Heart left ventricle (tissue), 13 donors: ENCODE measurements at regions not wholly inside any gene's neighbourhood (a gene's known extent, or its start where the extent isn't known, plus 50 kb on each side); places are given as distances from the start of the nearest gene placed in this dataset.

Source experiments
- CTCF ChIP-seq, 12 donors: fragments of 200-600 bp; sonication (generic) in 4 of 12; IDR thresholded peaks; one replicate each; pipeline versions ENCODE4 v1.5.0 to v1.8.0; 2018 to 2022; ENCODE audit warnings: antibody characterized with exemption in 12 of 12, mild to moderate bottlenecking in 5 of 12
- POLR2A ChIP-seq, 2 donors: fragments of 450-650 bp; IDR thresholded peaks; one replicate each; pipeline ENCODE4 v1.6.1; 2017; ENCODE audit warnings: antibody characterized with exemption in 2 of 2, mild to moderate bottlenecking in 2 of 2, moderate library complexity in 2 of 2
- donor health status: ischemic (EF 13 %, LVEDD 7.1; RV severe dilation, severe dysfunction).
- donor health status: DM: no; HTN: yes; CAD: no.
- donor health status: DM: no; HTN: no; CAD: no.
- donor health status: ischemic (EF 25% LVEDD 6.9; RV normal size, moderate dysfunction).
- donor health status: ischemic (EF 25% LVEDD 5.7; RV mildly dilated, moderate dysfunction).
- donor health status: ischemic (EF 35%, LVEDD 5.7; RV mildly dilated, moderate dysfunction).
- donor health status: nonischemic (EF 11% LVEDD 7.7; RV severe dilation, severe dysfunction).
- donor health status: DM: yes; HTN: yes; CAD: no.
- donor health status: PGD.
- donor health status: ischemic (EF 29% LVEDD 5.4; RV normal size, mild dysfunction).
- donor health status: nonischemic (EF 23%, LVEDD 6.1; RV moderate dilation, normal function).

- TF ChIP-seq CTCF (IDR thresholded peaks at IDR 0.05) (no peak), POLR2A (IDR thresholded peaks at IDR 0.05) (no peak)
Observed at GRCh38 chr2:228479014-228479413, 297.5 kb upstream of the SPHKAP start.
